ENCODE measurements at regions not wholly inside any gene's neighbourhood (a gene's known extent, or its start where the extent isn't known, plus 50 kb on each side); places are given as distances from the start of the nearest gene placed in this dataset.

- Histone ChIP-seq H3K27me3 (replicated peaks; ENCODE audit: control insufficient read depth, insufficient read depth, low read length) (peaks cover 10% of the 10 kb centered on the region), H3K9ac (ENCODE audit: low read length) (no peak overlapping the region), H3K9me3 (ENCODE audit: control insufficient read depth, low read length) (no peaks in the 10 kb centered on the region), H3K4me1 (ENCODE audit: control insufficient read depth, insufficient read depth, low read length) (no peaks in the 10 kb centered on the region), H3K4me3 (ENCODE audit: low read length) (no peak overlapping the region), H3K36me3 (ENCODE audit: control insufficient read depth, insufficient read depth, low read length, severe bottlenecking) (no peaks in the 10 kb centered on the region)
- no peak for DNase-seq (ENCODE audit: low read depth)
Observed at GRCh38 chr16:50994995-50995394, 156.1 kb downstream of the SALL1 start.

GRCh38 chr16:50992350-50993032, 158.6 kb downstream of the SALL1 start:
- no peak for DNase-seq (ENCODE audit: low read depth)
- H3K4me1 ChIP-seq (ENCODE audit: control insufficient read depth, insufficient read depth, low read length): no peaks in the 10 kb centered on the region
- no peaks in the 10 kb centered on the region for H3K9me3 ChIP-seq (ENCODE audit: control insufficient read depth, low read length)
- peaks cover 3% of the 10 kb centered on the region for H3K27me3 ChIP-seq (replicated peaks; ENCODE audit: control insufficient read depth, insufficient read depth, low read length)
- H3K9ac ChIP-seq (ENCODE audit: low read length): no peak overlapping the region
- H3K36me3 ChIP-seq (ENCODE audit: control insufficient read depth, insufficient read depth, low read length, severe bottlenecking): no peaks in the 10 kb centered on the region
- H3K4me3 ChIP-seq (ENCODE audit: low read length): no peak overlapping the region

GRCh38 chr16:50991436-50991835, 159.6 kb downstream of the SALL1 start:
- Histone ChIP-seq H3K9me3 (ENCODE audit: control insufficient read depth, low read length) (peaks cover 4% of the 10 kb centered on the region), H3K9ac (ENCODE audit: low read length) (no peak overlapping the region), H3K36me3 (ENCODE audit: control insufficient read depth, insufficient read depth, low read length, severe bottlenecking) (no peaks in the 10 kb centered on the region), H3K27me3 (replicated peaks; ENCODE audit: control insufficient read depth, insufficient read depth, low read length) (no peaks in the 10 kb centered on the region), H3K4me1 (ENCODE audit: control insufficient read depth, insufficient read depth, low read length) (no peaks in the 10 kb centered on the region), H3K4me3 (ENCODE audit: low read length) (no peak overlapping the region)
- DNase-seq (ENCODE audit: low read depth): no peak

GRCh38 chr16:50991006-50991405, 160.1 kb downstream of the SALL1 start:
- Histone ChIP-seq H3K9me3 (ENCODE audit: control insufficient read depth, low read length) (peaks cover 6% of the 10 kb centered on the region), H3K36me3 (ENCODE audit: control insufficient read depth, insufficient read depth, low read length, severe bottlenecking) (no peaks in the 10 kb centered on the region), H3K4me1 (ENCODE audit: control insufficient read depth, insufficient read depth, low read length) (no peaks in the 10 kb centered on the region), H3K27me3 (replicated peaks; ENCODE audit: control insufficient read depth, insufficient read depth, low read length) (no peaks in the 10 kb centered on the region), H3K9ac (ENCODE audit: low read length) (no peak overlapping the region), H3K4me3 (ENCODE audit: low read length) (no peak overlapping the region)
- no peak for DNase-seq (ENCODE audit: low read depth)

- Histone ChIP-seq H3K9ac (ENCODE audit: low read length) (no peak overlapping the region), H3K9me3 (ENCODE audit: control insufficient read depth, low read length) (peaks cover 6% of the 10 kb centered on the region), H3K27me3 (replicated peaks; ENCODE audit: control insufficient read depth, insufficient read depth, low read length) (peaks cover 2% of the 10 kb centered on the region), H3K4me3 (ENCODE audit: low read length) (no peak overlapping the region), H3K36me3 (ENCODE audit: control insufficient read depth, insufficient read depth, low read length, severe bottlenecking) (no peaks in the 10 kb centered on the region), H3K4me1 (ENCODE audit: control insufficient read depth, insufficient read depth, low read length) (no peaks in the 10 kb centered on the region)
- DNase-seq (ENCODE audit: low read depth): no peak
Observed at GRCh38 chr16:50989047-50989446, 162.0 kb downstream of the SALL1 start.

GRCh38 chr16:50988441-50988840, 162.6 kb downstream of the SALL1 start:
- Histone ChIP-seq H3K9me3 (ENCODE audit: control insufficient read depth, low read length) (peaks cover 6% of the 10 kb centered on the region), H3K27me3 (replicated peaks; ENCODE audit: control insufficient read depth, insufficient read depth, low read length) (peaks cover 2% of the 10 kb centered on the region), H3K36me3 (ENCODE audit: control insufficient read depth, insufficient read depth, low read length, severe bottlenecking) (no peaks in the 10 kb centered on the region), H3K4me1 (ENCODE audit: control insufficient read depth, insufficient read depth, low read length) (no peaks in the 10 kb centered on the region), H3K4me3 (ENCODE audit: low read length) (no peak overlapping the region), H3K9ac (ENCODE audit: low read length) (no peak overlapping the region)
- DNase-seq (ENCODE audit: low read depth): no peak

- Histone ChIP-seq H3K36me3 (ENCODE audit: control insufficient read depth, insufficient read depth, low read length, severe bottlenecking) (no peaks in the 10 kb centered on the region), H3K4me3 (ENCODE audit: low read length) (no peak overlapping the region), H3K4me1 (ENCODE audit: control insufficient read depth, insufficient read depth, low read length) (no peaks in the 10 kb centered on the region), H3K9me3 (ENCODE audit: control insufficient read depth, low read length) (peaks cover 13% of the 10 kb centered on the region), H3K27me3 (replicated peaks; ENCODE audit: control insufficient read depth, insufficient read depth, low read length) (peaks cover 2% of the 10 kb centered on the region), H3K9ac (ENCODE audit: low read length) (no peak overlapping the region)
- no peak for DNase-seq (ENCODE audit: low read depth)
Observed at GRCh38 chr16:50986453-50986852, 164.6 kb downstream of the SALL1 start.

GRCh38 chr16:50985733-50986132, 165.3 kb downstream of the SALL1 start:
- peaks cover 2% of the 10 kb centered on the region for H3K27me3 ChIP-seq (replicated peaks; ENCODE audit: control insufficient read depth, insufficient read depth, low read length)
- no peak for DNase-seq (ENCODE audit: low read depth)
- no peak overlapping the region for H3K4me3 ChIP-seq (ENCODE audit: low read length)
- H3K4me1 ChIP-seq (ENCODE audit: control insufficient read depth, insufficient read depth, low read length): no peaks in the 10 kb centered on the region
- H3K9me3 ChIP-seq (ENCODE audit: control insufficient read depth, low read length): peaks cover 13% of the 10 kb centered on the region
- H3K9ac ChIP-seq (ENCODE audit: low read length): no peak overlapping the region
- no peaks in the 10 kb centered on the region for H3K36me3 ChIP-seq (ENCODE audit: control insufficient read depth, insufficient read depth, low read length, severe bottlenecking)

- no peak overlapping the region for H3K4me3 ChIP-seq (ENCODE audit: low read length)
- H3K27me3 ChIP-seq (replicated peaks; ENCODE audit: control insufficient read depth, insufficient read depth, low read length): peaks cover 2% of the 10 kb centered on the region
- no peaks in the 10 kb centered on the region for H3K36me3 ChIP-seq (ENCODE audit: control insufficient read depth, insufficient read depth, low read length, severe bottlenecking)
- DNase-seq (ENCODE audit: low read depth): no peak
- peaks cover 13% of the 10 kb centered on the region for H3K9me3 ChIP-seq (ENCODE audit: control insufficient read depth, low read length)
- no peaks in the 10 kb centered on the region for H3K4me1 ChIP-seq (ENCODE audit: control insufficient read depth, insufficient read depth, low read length)
- H3K9ac ChIP-seq (ENCODE audit: low read length): no peak overlapping the region
Observed at GRCh38 chr16:50984688-50985087, 166.4 kb downstream of the SALL1 start.

- Histone ChIP-seq H3K4me1 (ENCODE audit: control insufficient read depth, insufficient read depth, low read length) (no peaks in the 10 kb centered on the region), H3K4me3 (ENCODE audit: low read length) (no peak overlapping the region), H3K9me3 (ENCODE audit: control insufficient read depth, low read length) (peaks cover 13% of the 10 kb centered on the region), H3K36me3 (ENCODE audit: control insufficient read depth, insufficient read depth, low read length, severe bottlenecking) (no peaks in the 10 kb centered on the region), H3K27me3 (replicated peaks; ENCODE audit: control insufficient read depth, insufficient read depth, low read length) (peaks cover 6% of the 10 kb centered on the region), H3K9ac (ENCODE audit: low read length) (no peak overlapping the region)
- no peak for DNase-seq (ENCODE audit: low read depth)
Observed at GRCh38 chr16:50982808-50983207, 168.3 kb downstream of the SALL1 start.

- no peak for DNase-seq (ENCODE audit: low read depth)
- peaks cover 13% of the 10 kb centered on the region for H3K9me3 ChIP-seq (ENCODE audit: control insufficient read depth, low read length)
- H3K4me1 ChIP-seq (ENCODE audit: control insufficient read depth, insufficient read depth, low read length): no peaks in the 10 kb centered on the region
- H3K9ac ChIP-seq (ENCODE audit: low read length): no peak overlapping the region
- H3K36me3 ChIP-seq (ENCODE audit: control insufficient read depth, insufficient read depth, low read length, severe bottlenecking): no peaks in the 10 kb centered on the region
- H3K4me3 ChIP-seq (ENCODE audit: low read length): no peak overlapping the region
- peaks cover 6% of the 10 kb centered on the region for H3K27me3 ChIP-seq (replicated peaks; ENCODE audit: control insufficient read depth, insufficient read depth, low read length)
Observed at GRCh38 chr16:50981951-50982350, 169.1 kb downstream of the SALL1 start.

- Histone ChIP-seq H3K27me3 (replicated peaks; ENCODE audit: control insufficient read depth, insufficient read depth, low read length) (peaks cover 7% of the 10 kb centered on the region), H3K4me3 (ENCODE audit: low read length) (no peak overlapping the region), H3K9ac (ENCODE audit: low read length) (no peak overlapping the region), H3K36me3 (ENCODE audit: control insufficient read depth, insufficient read depth, low read length, severe bottlenecking) (no peaks in the 10 kb centered on the region), H3K9me3 (ENCODE audit: control insufficient read depth, low read length) (peaks cover 7% of the 10 kb centered on the region), H3K4me1 (ENCODE audit: control insufficient read depth, insufficient read depth, low read length) (no peaks in the 10 kb centered on the region)
- DNase-seq (ENCODE audit: low read depth): no peak
Observed at GRCh38 chr16:50980666-50981065, 170.4 kb downstream of the SALL1 start.
